GM23248 (cell line): ENCODE measurements at regions not wholly inside any gene's neighbourhood (a gene's known extent, or its start where the extent isn't known, plus 50 kb on each side); places are given as distances from the start of the nearest gene placed in this dataset.

ENCODE experiments used
- EZH2 ChIP-seq: fragments of 200-600 bp; sonication (generic); IDR thresholded peaks from 2 replicates; pipeline ENCODE4 v1.6.1; 2018; ENCODE audit warnings: antibody characterized with exemption, mild to moderate bottlenecking; ENCODE audit not compliant: insufficient read depth, poor library complexity, severe bottlenecking
- EZH2phosphoT487 ChIP-seq: fragments of 200-600 bp; sonication (generic); IDR thresholded peaks from 2 replicates; pipeline ENCODE4 v1.6.1; 2018; ENCODE audit warnings: antibody characterized with exemption, moderate library complexity, mild to moderate bottlenecking, low read depth; ENCODE audit not compliant: insufficient read depth

DNA sequence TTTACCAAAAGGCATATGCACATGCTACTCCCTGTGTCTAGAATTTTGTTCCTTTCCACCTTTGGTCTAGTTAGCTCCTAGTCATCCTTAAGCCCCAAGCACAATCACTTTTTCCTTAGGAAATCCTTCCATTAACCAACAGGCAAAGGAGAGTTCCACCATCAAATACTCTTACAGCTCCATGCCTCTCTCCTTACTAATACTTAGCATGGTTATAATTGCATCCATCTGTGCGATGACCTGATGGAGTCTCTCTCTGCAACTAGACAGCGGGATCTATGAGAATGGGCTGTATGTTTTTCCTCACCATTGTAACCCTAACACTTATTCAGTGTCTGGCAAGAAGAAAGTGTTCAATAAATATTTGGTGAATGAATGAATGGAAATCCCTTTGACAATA lies 69.3 kb upstream of the SMAD3 start:
- no peak for TF ChIP-seq EZH2phosphoT487
- TF ChIP-seq EZH2: no peak
